Parathyroid adenoma (tissue), 2 donors: ENCODE measurements at regions not wholly inside any gene's neighbourhood (a gene's known extent, or its start where the extent isn't known, plus 50 kb on each side); places are given as distances from the start of the nearest gene placed in this dataset.

ENCODE experiments used
- H2AFZ ChIP-seq: fragments of 300-600 bp; sonication (generic); one replicate; pipeline ENCODE4 v1.7.0; 2017; ENCODE audit warnings: antibody characterized with exemption, mild to moderate bottlenecking
- H3K27ac ChIP-seq: fragments of 300-600 bp; sonication (generic); one replicate; pipeline ENCODE4 v1.7.0; 2017
- H3K27me3 ChIP-seq: fragments of 300-600 bp; sonication (generic); one replicate; pipeline ENCODE4 v1.7.0; 2017; ENCODE audit warnings: low read length; ENCODE audit not compliant: control insufficient read depth, insufficient read depth
- H3K36me3 ChIP-seq: fragments of 300-600 bp; sonication (generic); one replicate; pipeline ENCODE4 v1.7.0; 2017; ENCODE audit warnings: low read length; ENCODE audit not compliant: control insufficient read depth, insufficient read depth
- H3K4me1 ChIP-seq: fragments of 300-600 bp; sonication (generic); one replicate; pipeline ENCODE4 v1.7.0; 2017; ENCODE audit warnings: control low read depth
- H3K4me2 ChIP-seq: fragments of 300-600 bp; sonication (generic); one replicate; pipeline ENCODE4 v1.7.0; 2017; ENCODE audit warnings: low read length
- H3K4me3 ChIP-seq: fragments of 300-600 bp; sonication (generic); one replicate; pipeline ENCODE4 v1.7.0; 2017; ENCODE audit warnings: low read depth, low read length
- H3K79me2 ChIP-seq: fragments of 300-600 bp; sonication (generic); one replicate; pipeline ENCODE4 v1.7.0; 2017; ENCODE audit warnings: control low read depth
- H3K9ac ChIP-seq: fragments of 300-600 bp; sonication (generic); one replicate; pipeline ENCODE4 v1.7.0; 2017; ENCODE audit warnings: mild to moderate bottlenecking
- H3K9me3 ChIP-seq: fragments of 300-600 bp; sonication (generic); one replicate; pipeline ENCODE4 v1.7.0; 2017; ENCODE audit warnings: low read length; ENCODE audit not compliant: control insufficient read depth
- TF ChIP-seq, protein P1 (sequence below): fragments of 300-600 bp; sonication (generic); IDR thresholded peaks from one replicate; pipeline ENCODE4 v1.7.0; 2017; ENCODE audit warnings: antibody characterized with exemption, mild to moderate bottlenecking
- donor health status: primary hyperparathyroidism.

DNA sequence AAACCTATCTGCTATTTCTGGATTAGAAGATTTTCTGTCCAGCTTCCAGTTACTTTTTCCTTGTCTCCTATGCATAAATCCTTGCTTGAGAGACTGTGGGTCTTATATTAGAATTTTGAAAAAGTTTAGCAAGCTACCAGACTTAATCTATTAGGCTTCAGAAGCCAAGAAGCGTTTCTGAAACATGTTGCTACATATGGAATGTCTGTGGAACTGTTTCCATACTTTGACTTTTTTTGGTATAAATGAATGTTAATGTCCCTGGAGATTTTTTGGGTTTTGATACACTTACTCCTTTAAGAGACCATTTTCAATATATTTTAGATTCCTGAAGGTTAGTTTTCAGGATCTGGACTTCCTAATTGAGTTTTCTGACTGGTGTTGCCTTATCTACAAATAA, 191.4 kb upstream of the SGCD start:
- Histone ChIP-seq H3K27ac (no peak overlapping the region), H3K4me1 (no peaks in the 10 kb centered on the region), H3K9me3 (no peaks in the 10 kb centered on the region), H3K9ac (no peak overlapping the region), H3K36me3 (no peaks in the 10 kb centered on the region), H3K27me3 (no peaks in the 10 kb centered on the region), H3K4me2 (no peak overlapping the region), H3K79me2 (peaks cover 6% of the 10 kb centered on the region), H2AFZ (no peak overlapping the region), H3K4me3 (no peak overlapping the region)
- TF ChIP-seq, protein P1, sequence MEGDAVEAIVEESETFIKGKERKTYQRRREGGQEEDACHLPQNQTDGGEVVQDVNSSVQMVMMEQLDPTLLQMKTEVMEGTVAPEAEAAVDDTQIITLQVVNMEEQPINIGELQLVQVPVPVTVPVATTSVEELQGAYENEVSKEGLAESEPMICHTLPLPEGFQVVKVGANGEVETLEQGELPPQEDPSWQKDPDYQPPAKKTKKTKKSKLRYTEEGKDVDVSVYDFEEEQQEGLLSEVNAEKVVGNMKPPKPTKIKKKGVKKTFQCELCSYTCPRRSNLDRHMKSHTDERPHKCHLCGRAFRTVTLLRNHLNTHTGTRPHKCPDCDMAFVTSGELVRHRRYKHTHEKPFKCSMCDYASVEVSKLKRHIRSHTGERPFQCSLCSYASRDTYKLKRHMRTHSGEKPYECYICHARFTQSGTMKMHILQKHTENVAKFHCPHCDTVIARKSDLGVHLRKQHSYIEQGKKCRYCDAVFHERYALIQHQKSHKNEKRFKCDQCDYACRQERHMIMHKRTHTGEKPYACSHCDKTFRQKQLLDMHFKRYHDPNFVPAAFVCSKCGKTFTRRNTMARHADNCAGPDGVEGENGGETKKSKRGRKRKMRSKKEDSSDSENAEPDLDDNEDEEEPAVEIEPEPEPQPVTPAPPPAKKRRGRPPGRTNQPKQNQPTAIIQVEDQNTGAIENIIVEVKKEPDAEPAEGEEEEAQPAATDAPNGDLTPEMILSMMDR = no peak

DNA sequence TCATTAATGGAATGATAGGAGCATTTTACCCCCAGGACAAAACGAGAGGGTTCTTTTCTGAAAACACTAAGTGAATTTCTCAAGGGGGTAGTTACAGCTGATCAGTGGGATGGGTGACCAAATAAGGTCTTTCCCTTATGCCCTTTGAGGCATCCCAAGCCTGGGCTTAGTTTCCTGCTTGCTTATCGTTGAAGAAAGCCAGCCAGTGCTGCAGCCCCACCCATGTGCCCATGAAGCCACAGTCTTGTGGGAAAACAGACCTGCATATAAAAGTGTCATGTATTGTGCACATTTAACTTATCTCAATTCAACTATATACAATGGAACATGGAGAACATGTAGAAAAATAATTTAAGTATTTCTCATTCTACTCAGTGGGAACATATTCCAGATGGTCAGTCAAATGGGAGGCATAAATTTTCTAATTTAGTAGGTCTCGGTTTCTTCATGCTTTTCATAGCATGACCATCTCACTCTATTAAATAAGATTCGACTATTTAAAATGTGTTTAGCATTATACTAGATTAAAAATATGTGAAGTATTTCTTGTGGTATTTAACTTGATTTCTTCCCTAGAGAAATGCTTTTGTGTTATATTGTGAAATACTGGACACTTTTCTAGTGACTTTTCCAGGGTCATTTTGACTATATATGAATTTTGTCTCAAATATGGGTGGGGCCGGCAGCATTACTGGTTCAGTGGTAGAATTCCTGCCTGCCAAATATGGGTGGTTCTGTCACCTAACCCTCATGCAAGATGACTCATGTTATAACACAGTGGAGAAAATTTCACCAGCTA, 189.7 kb upstream of the SGCD start:
- H3K4me1 ChIP-seq = no peaks in the 10 kb centered on the region
- no peak overlapping the region for H3K4me3 ChIP-seq
- no peaks in the 10 kb centered on the region for H3K36me3 ChIP-seq
- no peaks in the 10 kb centered on the region for H3K27me3 ChIP-seq
- H2AFZ ChIP-seq = no peak overlapping the region
- H3K9me3 ChIP-seq = no peaks in the 10 kb centered on the region
- H3K9ac ChIP-seq = no peak overlapping the region
- TF ChIP-seq, protein P1 = no peak
- peaks cover 6% of the 10 kb centered on the region for H3K79me2 ChIP-seq
- no peak overlapping the region for H3K4me2 ChIP-seq
- no peak overlapping the region for H3K27ac ChIP-seq

DNA sequence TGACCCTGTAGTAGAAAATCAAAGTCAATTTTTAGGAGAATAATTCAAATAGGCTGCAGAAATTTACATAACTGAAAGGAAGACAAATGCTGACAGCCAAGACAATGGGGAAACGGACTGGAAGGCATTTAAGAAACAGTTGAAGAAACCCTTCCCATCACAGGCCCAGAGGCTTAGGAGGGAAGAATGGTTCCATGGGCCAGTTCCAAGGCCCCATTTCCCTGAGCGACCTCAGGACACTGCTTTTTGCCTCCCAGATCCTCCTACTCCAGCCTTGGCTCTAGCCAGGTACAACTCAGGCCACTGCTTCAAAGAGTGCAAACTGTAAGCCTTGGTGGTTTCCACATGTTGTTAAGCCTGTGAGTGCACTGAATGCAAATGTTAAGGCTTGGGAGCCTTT, 184.1 kb upstream of the SGCD start:
- H3K9ac ChIP-seq = no peak overlapping the region
- H3K79me2 ChIP-seq = peaks cover 9% of the 10 kb centered on the region
- H3K36me3 ChIP-seq = no peaks in the 10 kb centered on the region
- no peaks in the 10 kb centered on the region for H3K9me3 ChIP-seq
- TF ChIP-seq, protein P1 = no peak
- no peak overlapping the region for H3K4me3 ChIP-seq
- peaks cover 2% of the 10 kb centered on the region for H3K4me1 ChIP-seq
- no peak overlapping the region for H3K27ac ChIP-seq
- no peaks in the 10 kb centered on the region for H3K27me3 ChIP-seq
- no peak overlapping the region for H3K4me2 ChIP-seq
- no peak overlapping the region for H2AFZ ChIP-seq

DNA sequence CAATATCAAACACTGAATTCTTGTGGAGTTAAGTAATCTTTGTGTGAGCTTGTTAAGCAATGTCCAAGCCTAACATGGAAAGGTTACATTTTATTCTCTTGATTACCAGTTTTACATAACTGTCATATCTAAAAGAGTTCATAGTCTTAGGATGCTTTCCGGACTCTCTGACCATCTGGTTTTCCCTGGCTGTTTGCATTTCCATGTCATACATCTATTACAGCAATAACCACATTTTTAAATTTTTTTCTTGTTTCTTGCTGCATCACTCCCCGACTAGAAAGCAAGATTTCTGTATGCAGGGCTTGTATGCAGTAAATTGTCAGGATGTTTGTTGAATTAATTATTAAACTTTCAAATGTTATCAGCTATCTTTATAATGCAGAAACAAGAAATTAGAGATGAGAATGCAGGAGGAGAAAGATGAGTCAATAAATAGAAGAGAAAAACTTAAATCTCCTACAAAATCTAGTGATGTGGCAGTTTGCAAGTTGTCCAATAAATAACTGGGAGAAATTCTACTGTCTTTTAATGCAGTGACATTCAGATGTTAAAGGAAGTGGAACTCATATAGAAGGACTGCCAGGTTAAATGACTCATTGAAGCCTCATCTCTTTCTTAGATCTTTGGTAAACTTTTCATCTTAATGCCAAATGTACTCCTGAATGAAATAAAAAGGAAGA, 179.6 kb upstream of the SGCD start:
- no peak overlapping the region for H3K4me3 ChIP-seq
- H3K36me3 ChIP-seq = no peaks in the 10 kb centered on the region
- peaks cover 8% of the 10 kb centered on the region for H3K4me1 ChIP-seq
- no peaks in the 10 kb centered on the region for H3K9me3 ChIP-seq
- no peak overlapping the region for H2AFZ ChIP-seq
- TF ChIP-seq, protein P1 = no peak
- no peaks in the 10 kb centered on the region for H3K27me3 ChIP-seq
- no peak overlapping the region for H3K4me2 ChIP-seq
- no peak overlapping the region for H3K9ac ChIP-seq
- peaks cover 3% of the 10 kb centered on the region for H3K79me2 ChIP-seq
- no peak overlapping the region for H3K27ac ChIP-seq
